ENCODE measurements at regions not wholly inside any gene's neighbourhood (a gene's known extent, or its start where the extent isn't known, plus 50 kb on each side); places are given as distances from the start of the nearest gene placed in this dataset.

- H3K27me3 ChIP-seq (ENCODE audit: control insufficient read depth, insufficient read depth, low read length) = no peaks in the 10 kb centered on the region
- DNase-seq (ENCODE audit: low read depth) = no peak
- no peaks in the 10 kb centered on the region for H3K36me3 ChIP-seq (ENCODE audit: control insufficient read depth, insufficient read depth, low read length)
- POLR2A ChIA-PET = no interaction called here
- TF ChIP-seq, protein P1, sequence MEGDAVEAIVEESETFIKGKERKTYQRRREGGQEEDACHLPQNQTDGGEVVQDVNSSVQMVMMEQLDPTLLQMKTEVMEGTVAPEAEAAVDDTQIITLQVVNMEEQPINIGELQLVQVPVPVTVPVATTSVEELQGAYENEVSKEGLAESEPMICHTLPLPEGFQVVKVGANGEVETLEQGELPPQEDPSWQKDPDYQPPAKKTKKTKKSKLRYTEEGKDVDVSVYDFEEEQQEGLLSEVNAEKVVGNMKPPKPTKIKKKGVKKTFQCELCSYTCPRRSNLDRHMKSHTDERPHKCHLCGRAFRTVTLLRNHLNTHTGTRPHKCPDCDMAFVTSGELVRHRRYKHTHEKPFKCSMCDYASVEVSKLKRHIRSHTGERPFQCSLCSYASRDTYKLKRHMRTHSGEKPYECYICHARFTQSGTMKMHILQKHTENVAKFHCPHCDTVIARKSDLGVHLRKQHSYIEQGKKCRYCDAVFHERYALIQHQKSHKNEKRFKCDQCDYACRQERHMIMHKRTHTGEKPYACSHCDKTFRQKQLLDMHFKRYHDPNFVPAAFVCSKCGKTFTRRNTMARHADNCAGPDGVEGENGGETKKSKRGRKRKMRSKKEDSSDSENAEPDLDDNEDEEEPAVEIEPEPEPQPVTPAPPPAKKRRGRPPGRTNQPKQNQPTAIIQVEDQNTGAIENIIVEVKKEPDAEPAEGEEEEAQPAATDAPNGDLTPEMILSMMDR (IDR thresholded peaks at IDR 0.05; ENCODE audit: insufficient read depth, low read depth, low read length) = no peak
- CTCF ChIA-PET = interaction anchor here (0.6 kb wide), 1 partner anchor 19 kb away, joined by 3 read pairs; no protein-coding TSS in a partner anchor
- H3K4me3 ChIP-seq (ENCODE audit: low read depth, low read length) = no peak overlapping the region
Measured at GRCh38 chr6:142544199-142544838, 242.5 kb downstream of the ADGRG6 start.

- TF ChIP-seq, protein P1 (IDR thresholded peaks at IDR 0.05; ENCODE audit: insufficient read depth, low read depth, low read length) = no peak
- H3K36me3 ChIP-seq (ENCODE audit: control insufficient read depth, insufficient read depth, low read length) = no peaks in the 10 kb centered on the region
- POLR2A ChIA-PET = no interaction called here
Measured at GRCh38 chr6:142545147-142545546, 243.3 kb downstream of the ADGRG6 start.

DNA sequence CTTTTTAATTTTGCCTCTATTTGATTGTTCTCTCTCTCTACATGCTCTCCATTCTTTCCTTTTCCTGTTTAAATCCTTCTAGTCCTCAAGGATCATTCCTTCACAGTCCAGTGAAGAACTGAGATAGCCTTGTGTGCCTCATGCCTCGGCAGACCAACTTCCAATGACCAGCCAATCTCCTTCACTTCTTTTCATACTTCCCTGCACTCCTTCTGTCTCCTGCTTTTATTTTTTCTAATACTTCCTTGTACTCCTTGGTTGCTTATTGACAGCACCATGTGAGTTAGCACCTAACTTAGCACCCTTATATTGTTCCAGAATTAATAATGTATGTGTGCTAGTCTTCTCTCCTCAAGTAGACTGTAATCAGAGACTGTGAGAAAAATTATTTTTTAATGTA, 246.8 kb downstream of the ADGRG6 start:
- ChIA-PET POLR2A (no interaction called here), CTCF (no interaction called here)
- H3K4me3 ChIP-seq (ENCODE audit: low read depth, low read length) = no peak overlapping the region

More at GRCh38 chr6:142545147-142545546, 243.3 kb downstream of the ADGRG6 start:
- Histone ChIP-seq H3K27me3 (ENCODE audit: control insufficient read depth, insufficient read depth, low read length) (no peaks in the 10 kb centered on the region), H3K4me3 (ENCODE audit: low read depth, low read length) (no peak overlapping the region)
- DNase-seq (ENCODE audit: low read depth) = no peak
- CTCF ChIA-PET = interaction anchor here (1.0 kb wide), 1 partner anchor 11 kb away, joined by 3 read pairs; no protein-coding TSS in a partner anchor

DNA sequence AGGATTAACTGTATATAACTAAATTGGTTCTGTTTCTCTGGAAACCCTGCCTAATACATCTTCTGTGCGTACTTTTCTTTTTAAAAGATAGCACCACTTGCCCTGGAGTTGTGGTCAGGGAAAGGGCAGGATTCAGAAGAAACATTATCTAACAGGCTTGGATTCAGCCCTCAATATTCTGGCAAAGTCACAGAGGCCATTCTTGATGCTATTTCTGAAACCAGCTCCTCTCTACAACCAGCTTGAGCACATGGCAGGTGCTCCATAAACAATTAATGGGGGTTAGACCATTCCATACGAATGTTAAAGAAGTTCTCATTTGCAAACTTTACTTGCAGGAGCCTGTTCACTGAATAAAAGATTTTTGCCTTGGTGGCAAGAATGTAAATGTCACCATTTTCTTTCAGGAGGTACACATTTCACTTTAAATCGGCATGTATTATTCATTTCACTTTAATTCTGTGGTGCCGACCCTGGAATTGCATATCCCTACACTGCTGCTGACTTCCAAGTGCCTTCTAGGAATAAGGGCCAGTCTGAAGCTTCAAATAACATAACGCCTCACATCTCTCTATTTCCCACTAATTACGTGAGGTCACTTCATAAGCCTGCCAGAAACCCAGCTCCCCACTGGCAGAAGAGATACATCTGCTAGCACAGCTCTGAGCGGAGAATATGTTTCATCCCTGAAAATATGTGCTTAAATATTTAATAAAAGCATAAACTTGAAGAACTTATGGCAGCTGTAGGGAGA, 248.7 kb downstream of the ADGRG6 start:
- no peak for DNase-seq (ENCODE audit: low read depth)
- CTCF ChIA-PET = interaction anchor here (1.1 kb wide), 1 partner anchor 16 kb away, joined by 6 read pairs; no protein-coding TSS in a partner anchor
- Histone ChIP-seq H3K27me3 (ENCODE audit: control insufficient read depth, insufficient read depth, low read length) (peaks cover 4% of the 10 kb centered on the region), H3K36me3 (ENCODE audit: control insufficient read depth, insufficient read depth, low read length) (no peaks in the 10 kb centered on the region), H3K4me3 (ENCODE audit: low read depth, low read length) (no peak overlapping the region)
- POLR2A ChIA-PET = no interaction called here
- TF ChIP-seq, protein P1 (IDR thresholded peaks at IDR 0.05; ENCODE audit: insufficient read depth, low read depth, low read length) = no peak

More for the DNA sequence above, 246.8 kb downstream of the ADGRG6 start:
- Histone ChIP-seq H3K27me3 (ENCODE audit: control insufficient read depth, insufficient read depth, low read length) (no peaks in the 10 kb centered on the region), H3K36me3 (ENCODE audit: control insufficient read depth, insufficient read depth, low read length) (no peaks in the 10 kb centered on the region)
- TF ChIP-seq, protein P1 (IDR thresholded peaks at IDR 0.05; ENCODE audit: insufficient read depth, low read depth, low read length) = no peak
- DNase-seq (ENCODE audit: low read depth) = no peak

DNA sequence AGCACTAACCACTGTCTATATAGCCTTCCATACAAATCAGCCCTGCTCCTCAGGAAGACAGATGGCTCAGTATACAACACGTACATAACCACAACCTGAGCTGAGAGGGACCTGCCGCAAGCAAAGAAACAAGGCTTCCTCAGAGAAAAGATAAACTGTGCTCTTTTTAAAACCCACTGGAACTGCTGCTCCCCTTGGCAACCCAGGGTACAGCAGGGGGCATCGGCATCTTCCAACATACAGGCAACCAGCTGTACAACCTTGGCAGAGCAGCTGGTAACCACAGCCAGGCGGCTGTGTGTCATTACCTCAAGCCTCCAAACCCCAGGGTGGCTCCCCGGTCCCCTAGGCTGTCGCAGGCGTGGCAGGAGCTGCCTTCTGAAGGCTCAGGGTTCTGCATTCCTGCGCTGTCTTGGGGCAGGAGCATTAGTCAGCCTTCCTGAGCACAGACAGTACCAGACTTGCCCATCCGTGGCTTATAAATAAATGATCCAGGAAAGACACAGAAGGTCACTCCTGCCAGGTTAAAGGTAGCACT, 249.5 kb downstream of the ADGRG6 start:
- TF ChIP-seq, protein P1 (IDR thresholded peaks at IDR 0.05; ENCODE audit: insufficient read depth, low read depth, low read length) = peak; percentile 7; the same call in 1 of the 2 replicates
- no peak overlapping the region for H3K4me3 ChIP-seq (ENCODE audit: low read depth, low read length)
- peaks cover 4% of the 10 kb centered on the region for H3K27me3 ChIP-seq (ENCODE audit: control insufficient read depth, insufficient read depth, low read length)
- POLR2A ChIA-PET = no interaction called here
- no peak for DNase-seq (ENCODE audit: low read depth)
- no peaks in the 10 kb centered on the region for H3K36me3 ChIP-seq (ENCODE audit: control insufficient read depth, insufficient read depth, low read length)
- CTCF ChIA-PET = interaction anchor here (0.6 to 1.8 kb wide), 3 partner anchors 15 to 48 kb away, joined by 3 to 7 read pairs (median 6); no protein-coding TSS in a partner anchor
